Gastrocnemius medialis (tissue), 4 donors: ENCODE measurements at regions not wholly inside any gene's neighbourhood (a gene's known extent, or its start where the extent isn't known, plus 50 kb on each side); places are given as distances from the start of the nearest gene placed in this dataset.

ENCODE experiments used
- CTCF ChIP-seq, 5 experiments: fragments of 450-650 bp in 3 of 5; fragments of 200-600 bp in 2 of 5; sonication (generic) in 2 of 5; IDR thresholded peaks in 4 of 5; conservative IDR thresholded peaks in 1 of 5; 1 replicate in 4 of 5; 2 replicates in 1 of 5; pipeline ENCODE4 v1.5.1; 2016 to 2019; ENCODE audit warnings: antibody characterized with exemption in 5 of 5, mild to moderate bottlenecking in 3 of 5, moderate library complexity in 3 of 5
- POLR2A ChIP-seq, 2 donors: fragments of 450-650 bp; IDR thresholded peaks; one replicate each; pipeline ENCODE4 v1.6.1; 2017; ENCODE audit warnings: antibody characterized with exemption in 2 of 2, mild to moderate bottlenecking in 2 of 2, moderate library complexity in 2 of 2

DNA sequence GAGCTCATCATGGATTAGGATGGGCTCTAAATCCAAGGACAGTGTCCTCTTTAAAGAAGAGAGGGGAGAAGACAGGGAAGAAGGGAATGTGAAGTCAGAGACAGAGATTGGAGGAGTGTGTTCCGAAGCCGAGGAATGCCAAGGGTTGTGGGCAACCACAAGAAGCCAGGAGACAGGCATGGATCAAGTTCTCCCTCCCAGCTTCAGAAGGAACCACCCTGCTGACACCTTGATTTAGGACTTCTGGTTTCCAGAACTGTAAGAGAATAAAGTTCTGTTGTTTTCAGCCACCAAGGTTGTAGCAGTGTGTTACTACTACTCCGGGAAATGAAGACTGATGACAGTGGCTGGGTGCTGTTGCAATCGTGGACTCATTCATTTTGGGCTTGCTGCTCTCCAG is 120.1 kb downstream of the RPS12 start:
- TF ChIP-seq CTCF (IDR thresholded peaks at IDR 0.05 in 4 of 5, conservative IDR thresholded peaks at IDR 0.05 in 1 of 5) = no peak
- TF ChIP-seq POLR2A (IDR thresholded peaks at IDR 0.05) = no peak
